SU-DHL-6 (cell line): ENCODE measurements at regions not wholly inside any gene's neighbourhood (a gene's known extent, or its start where the extent isn't known, plus 50 kb on each side); places are given as distances from the start of the nearest gene placed in this dataset.

Experiments
- H2AFZ ChIP-seq: fragments of 200-600 bp; sonication (generic); 2 replicates; pipeline ENCODE4 v1.6.1; 2014; ENCODE audit warnings: low read depth, mild to moderate bottlenecking, moderate library complexity, mixed read lengths, antibody characterized with exemption, low read length; ENCODE audit not compliant: severe bottlenecking
- H3F3A ChIP-seq: fragments of 200-600 bp; shearing (Covaris generic); 2 replicates; pipeline ENCODE4 v1.6.0; 2016; ENCODE audit warnings: antibody characterized with exemption, mild to moderate bottlenecking; ENCODE audit not compliant: insufficient read depth
- H3K27ac ChIP-seq: fragments of 200-600 bp; sonication (generic); 2 replicates; pipeline ENCODE4 v1.5.1; 2016; ENCODE audit warnings: low read depth, mild to moderate bottlenecking, low read length, moderate library complexity, mixed read lengths
- H3K27me3 ChIP-seq: fragments of 200-600 bp; sonication (generic), shearing (Covaris generic); 2 replicates; pipeline ENCODE4 v1.6.0; 2014; ENCODE audit warnings: mild to moderate bottlenecking, low read length
- H3K36me3 ChIP-seq: fragments of 200-600 bp; sonication (generic); 2 replicates; pipeline ENCODE4 v1.6.1; 2014; ENCODE audit warnings: mild to moderate bottlenecking, low read length, mixed read lengths
- H3K4me2 ChIP-seq: fragments of 300-600, 200-600 bp; shearing (Covaris generic), sonication (generic); 2 replicates; pipeline ENCODE4 v1.6.0; 2014; ENCODE audit warnings: low read length, low read depth, mild to moderate bottlenecking; ENCODE audit not compliant: poor library complexity, severe bottlenecking
- H3K4me3 ChIP-seq: fragments of 200-600 bp; sonication (generic); 2 replicates; pipeline ENCODE4 v1.5.1; 2014; ENCODE audit warnings: antibody characterized with exemption, low read length, mild to moderate bottlenecking, mixed read lengths; ENCODE audit not compliant: insufficient read depth, poor library complexity, severe bottlenecking
- H3K79me2 ChIP-seq: fragments of 200-600 bp; sonication (generic); 2 replicates; pipeline ENCODE4 v1.6.1; 2014; ENCODE audit warnings: mild to moderate bottlenecking, low read length, moderate library complexity; ENCODE audit not compliant: insufficient read depth
- H3K9ac ChIP-seq: fragments of 200-600 bp; sonication (generic); 2 replicates; pipeline ENCODE4 v1.7.0; 2014; ENCODE audit warnings: mild to moderate bottlenecking, low read length
- H3K9me2 ChIP-seq: fragments of 200-600 bp; sonication (generic); replicated peaks from 2 replicates; pipeline ENCODE4 v1.6.1; 2014; ENCODE audit warnings: low read length; ENCODE audit not compliant: insufficient read depth
- H3K9me3 ChIP-seq: fragments of 200-600 bp; sonication (generic); 2 replicates; pipeline ENCODE4 v1.6.1; 2014; ENCODE audit warnings: low read length, mixed read lengths; ENCODE audit not compliant: insufficient read depth
- H4K20me1 ChIP-seq: fragments of 200-600 bp; sonication (generic); 2 replicates; pipeline ENCODE4 v1.6.1; 2014; ENCODE audit warnings: low read depth, mild to moderate bottlenecking, antibody characterized with exemption, low read length, moderate library complexity, mixed read lengths
- CTCF ChIP-seq: fragments of 200-600 bp; sonication (generic); IDR thresholded peaks from one replicate; pipeline ENCODE4 v1.5.1; 2017; ENCODE audit warnings: antibody characterized with exemption, mild to moderate bottlenecking, low read length, moderate library complexity; ENCODE audit not compliant: insufficient read depth, poor library complexity, severe bottlenecking
- EZH2phosphoT487 ChIP-seq: fragments of 200-600 bp; sonication (generic), shearing (Covaris generic); conservative IDR thresholded peaks from 2 replicates; pipeline ENCODE4 v1.6.1; 2018; ENCODE audit warnings: mild to moderate bottlenecking, antibody characterized with exemption, low read length, moderate library complexity, mixed read lengths

GRCh38 chr18:30113454-30113853, 929.1 kb downstream of the DSC3 start:
- Histone ChIP-seq H3K9me2 (no peaks in the 10 kb centered on the region), H3K9me3 (no peaks in the 10 kb centered on the region), H4K20me1 (no peaks in the 10 kb centered on the region), H3K79me2 (no peaks in the 10 kb centered on the region), H2AFZ (no peak overlapping the region), H3K4me3 (no peak overlapping the region), H3K27me3 (no peaks in the 10 kb centered on the region), H3K4me2 (no peak overlapping the region), H3K27ac (no peak overlapping the region), H3F3A (no peaks in the 10 kb centered on the region), H3K9ac (no peak overlapping the region), H3K36me3 (no peaks in the 10 kb centered on the region)
- TF ChIP-seq EZH2phosphoT487 (no peak), CTCF (no peak)

- no peak overlapping the region for H3K4me3 ChIP-seq
- H3K27me3 ChIP-seq = no peaks in the 10 kb centered on the region
- H3K9me2 ChIP-seq = no peaks in the 10 kb centered on the region
- no peaks in the 10 kb centered on the region for H3F3A ChIP-seq
- no peaks in the 10 kb centered on the region for H3K79me2 ChIP-seq
- TF ChIP-seq CTCF (no peak), EZH2phosphoT487 (no peak)
- H3K9me3 ChIP-seq = no peaks in the 10 kb centered on the region
- no peak overlapping the region for H3K4me2 ChIP-seq
- H3K36me3 ChIP-seq = no peaks in the 10 kb centered on the region
- no peak overlapping the region for H3K27ac ChIP-seq
- no peak overlapping the region for H3K9ac ChIP-seq
- no peak overlapping the region for H2AFZ ChIP-seq
- no peaks in the 10 kb centered on the region for H4K20me1 ChIP-seq
These were observed 936.2 kb downstream of the DSC3 start for GRCh38 chr18:30106356-30106755.

GRCh38 chr18:30103881-30104280, 938.7 kb downstream of the DSC3 start:
- Histone ChIP-seq H3K27ac (no peak overlapping the region), H3K4me2 (no peak overlapping the region), H3K27me3 (no peaks in the 10 kb centered on the region), H3K9ac (no peak overlapping the region), H3K79me2 (no peaks in the 10 kb centered on the region), H3K9me2 (no peaks in the 10 kb centered on the region), H3K4me3 (no peak overlapping the region), H3F3A (no peaks in the 10 kb centered on the region), H2AFZ (no peak overlapping the region), H3K9me3 (no peaks in the 10 kb centered on the region), H3K36me3 (no peaks in the 10 kb centered on the region), H4K20me1 (no peaks in the 10 kb centered on the region)
- TF ChIP-seq EZH2phosphoT487 = no peak
- no peak for TF ChIP-seq CTCF
